ENCODE measurements at regions not wholly inside any gene's neighbourhood (a gene's known extent, or its start where the extent isn't known, plus 50 kb on each side); places are given as distances from the start of the nearest gene placed in this dataset.

DNA sequence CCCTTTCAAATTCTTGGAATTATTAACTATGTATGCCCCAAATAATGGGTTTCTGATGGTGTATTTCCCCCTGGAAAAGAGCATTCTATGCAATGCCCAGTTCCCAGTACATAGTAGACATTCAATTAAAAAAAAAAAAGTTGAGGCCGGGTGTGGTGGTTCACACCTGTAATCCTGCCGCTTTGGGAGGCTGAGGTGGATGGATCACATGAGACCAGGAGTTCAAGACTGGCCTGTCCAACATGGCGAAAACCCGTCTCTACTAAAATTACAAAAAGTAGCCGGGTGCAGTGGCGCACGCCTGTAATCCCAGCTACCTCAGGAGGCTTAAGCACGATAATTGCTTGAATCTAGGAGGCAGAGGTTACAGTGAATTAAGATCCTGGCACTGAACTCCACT lies 83.3 kb upstream of the ZNF217 start:
- no peak for TF ChIP-seq POLR2A (IDR thresholded peaks at IDR 0.05)
- TF ChIP-seq, protein P1, sequence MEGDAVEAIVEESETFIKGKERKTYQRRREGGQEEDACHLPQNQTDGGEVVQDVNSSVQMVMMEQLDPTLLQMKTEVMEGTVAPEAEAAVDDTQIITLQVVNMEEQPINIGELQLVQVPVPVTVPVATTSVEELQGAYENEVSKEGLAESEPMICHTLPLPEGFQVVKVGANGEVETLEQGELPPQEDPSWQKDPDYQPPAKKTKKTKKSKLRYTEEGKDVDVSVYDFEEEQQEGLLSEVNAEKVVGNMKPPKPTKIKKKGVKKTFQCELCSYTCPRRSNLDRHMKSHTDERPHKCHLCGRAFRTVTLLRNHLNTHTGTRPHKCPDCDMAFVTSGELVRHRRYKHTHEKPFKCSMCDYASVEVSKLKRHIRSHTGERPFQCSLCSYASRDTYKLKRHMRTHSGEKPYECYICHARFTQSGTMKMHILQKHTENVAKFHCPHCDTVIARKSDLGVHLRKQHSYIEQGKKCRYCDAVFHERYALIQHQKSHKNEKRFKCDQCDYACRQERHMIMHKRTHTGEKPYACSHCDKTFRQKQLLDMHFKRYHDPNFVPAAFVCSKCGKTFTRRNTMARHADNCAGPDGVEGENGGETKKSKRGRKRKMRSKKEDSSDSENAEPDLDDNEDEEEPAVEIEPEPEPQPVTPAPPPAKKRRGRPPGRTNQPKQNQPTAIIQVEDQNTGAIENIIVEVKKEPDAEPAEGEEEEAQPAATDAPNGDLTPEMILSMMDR (IDR thresholded peaks at IDR 0.05) = no peak

All from adrenal gland (tissue), 5 donors.